GM12875 (cell line): ENCODE measurements at regions not wholly inside any gene's neighbourhood (a gene's known extent, or its start where the extent isn't known, plus 50 kb on each side); places are given as distances from the start of the nearest gene placed in this dataset.

Source experiments
- H3K4me3 ChIP-seq: one replicate; pipeline ENCODE4 v1.5.1; 2011; ENCODE audit warnings: low read depth, low read length, control low read depth
- CTCF ChIP-seq: IDR thresholded peaks from 2 replicates; pipeline ENCODE4 v1.5.1; 2011; ENCODE audit warnings: low read depth, mild to moderate bottlenecking, control low read depth, inconsistent platforms, low read length, moderate library complexity, borderline replicate concordance; ENCODE audit not compliant: insufficient read depth

GRCh38 chr5:29508131-29508530 lies 1685.4 kb upstream of the CDH6 start:
- H3K4me3 ChIP-seq: no peak overlapping the region
- no peak for TF ChIP-seq CTCF

GRCh38 chr5:29504411-29504810 lies 1689.1 kb upstream of the CDH6 start:
- no peak overlapping the region for H3K4me3 ChIP-seq
- TF ChIP-seq CTCF: no peak

GRCh38 chr5:29498860-29499259 lies 1694.6 kb upstream of the CDH6 start:
- no peak overlapping the region for H3K4me3 ChIP-seq
- TF ChIP-seq CTCF: no peak

- no peak for TF ChIP-seq CTCF
- no peak overlapping the region for H3K4me3 ChIP-seq
These were observed 1695.1 kb upstream of the CDH6 start for GRCh38 chr5:29498412-29498811.

- H3K4me3 ChIP-seq: no peak overlapping the region
- no peak for TF ChIP-seq CTCF
These were observed 1708.2 kb upstream of the CDH6 start for GRCh38 chr5:29485333-29485732.

- no peak for TF ChIP-seq CTCF
- H3K4me3 ChIP-seq: no peak overlapping the region
These were observed 1723.9 kb upstream of the CDH6 start for GRCh38 chr5:29469581-29469980.

GRCh38 chr5:29462241-29462640 lies 1731.2 kb upstream of the CDH6 start:
- H3K4me3 ChIP-seq: no peak overlapping the region
- no peak for TF ChIP-seq CTCF
